ENCODE measurements at regions not wholly inside any gene's neighbourhood (a gene's known extent, or its start where the extent isn't known, plus 50 kb on each side); places are given as distances from the start of the nearest gene placed in this dataset.
A peak's percentile ranks its signal among the peaks of the same experiment; 100 is the strongest.

DNA sequence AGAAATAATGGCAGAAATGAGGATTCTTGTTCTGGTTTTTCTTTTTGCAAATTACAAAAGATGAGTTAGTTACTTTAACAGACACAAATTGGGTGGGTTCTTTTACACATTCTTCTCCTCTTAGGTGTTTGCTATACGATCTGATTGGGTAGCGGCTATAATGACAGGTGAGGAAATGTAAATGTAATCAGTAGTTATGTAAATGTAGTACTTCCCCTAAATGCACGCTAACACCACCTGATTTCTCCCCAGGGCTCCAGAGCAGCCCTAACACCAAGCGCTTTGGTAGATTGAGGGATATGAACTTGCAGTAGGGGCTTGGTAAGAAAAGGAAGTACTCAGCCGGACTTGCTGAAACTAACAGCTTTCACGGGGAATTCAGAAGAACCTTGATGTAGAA is 499.4 kb upstream of the NOX3 start:
- no peak for DNase-seq (ENCODE audit: low spot score)

DNA sequence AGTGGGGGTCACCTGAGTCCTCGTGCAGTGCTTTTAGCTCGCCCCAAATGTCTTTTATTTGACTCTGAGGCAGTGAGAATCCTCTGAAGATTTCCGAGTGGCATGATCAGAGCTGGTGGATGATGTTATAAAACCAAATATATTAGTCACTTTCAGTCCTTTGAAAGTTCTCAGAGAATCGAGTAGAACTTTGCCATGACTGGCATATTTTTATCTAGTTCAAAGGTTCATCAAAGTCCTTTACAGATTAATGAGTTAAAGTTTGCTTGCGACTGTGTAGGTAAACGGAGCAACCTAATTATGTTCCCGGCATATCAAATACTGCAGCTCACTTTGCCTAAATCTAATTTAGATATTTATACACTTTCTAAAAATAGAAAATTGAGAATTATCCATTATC is 498.5 kb upstream of the NOX3 start:
- DNase-seq (ENCODE audit: low spot score), result no peak

DNA sequence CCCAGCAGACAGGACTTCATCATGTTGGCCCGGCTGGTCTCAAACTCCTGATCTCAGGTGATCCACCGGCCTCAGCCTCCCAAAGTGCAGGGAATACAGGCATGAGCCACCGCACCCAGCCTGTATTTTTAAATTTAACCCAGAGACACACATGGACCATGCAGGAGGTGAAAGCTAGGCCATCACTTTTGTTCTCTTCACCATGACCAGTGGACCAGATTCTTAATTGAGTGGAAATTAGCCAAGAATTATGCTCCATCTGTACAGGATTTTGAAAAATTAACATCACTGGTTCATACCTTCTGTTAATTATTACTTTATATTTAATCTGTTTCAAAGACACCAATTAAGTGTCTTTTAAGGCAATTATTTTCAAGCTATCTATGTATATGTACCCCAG is 493.6 kb upstream of the NOX3 start:
- no peak for DNase-seq (ENCODE audit: low spot score)

DNA sequence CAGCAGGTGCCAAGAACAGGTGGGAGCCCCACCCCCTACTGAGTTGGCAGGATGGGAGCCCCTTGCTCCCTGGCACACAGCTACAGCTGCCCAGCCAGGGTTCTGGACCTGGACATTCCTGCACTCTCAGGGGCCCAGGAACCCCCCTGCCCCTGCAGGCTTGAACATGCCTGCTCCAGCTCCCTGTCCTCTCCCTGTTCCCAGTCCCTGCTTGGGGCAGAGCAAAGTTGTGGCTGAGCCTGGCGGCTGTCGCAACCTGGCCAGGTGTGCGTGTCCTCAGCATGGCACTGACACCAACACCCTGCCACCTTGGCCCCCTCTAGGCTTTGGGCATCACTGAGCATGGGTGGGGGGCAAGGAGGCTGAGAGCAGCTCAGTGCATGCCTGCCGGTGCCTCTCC is 491.2 kb upstream of the NOX3 start:
- no peak for DNase-seq (ENCODE audit: low spot score)

DNA sequence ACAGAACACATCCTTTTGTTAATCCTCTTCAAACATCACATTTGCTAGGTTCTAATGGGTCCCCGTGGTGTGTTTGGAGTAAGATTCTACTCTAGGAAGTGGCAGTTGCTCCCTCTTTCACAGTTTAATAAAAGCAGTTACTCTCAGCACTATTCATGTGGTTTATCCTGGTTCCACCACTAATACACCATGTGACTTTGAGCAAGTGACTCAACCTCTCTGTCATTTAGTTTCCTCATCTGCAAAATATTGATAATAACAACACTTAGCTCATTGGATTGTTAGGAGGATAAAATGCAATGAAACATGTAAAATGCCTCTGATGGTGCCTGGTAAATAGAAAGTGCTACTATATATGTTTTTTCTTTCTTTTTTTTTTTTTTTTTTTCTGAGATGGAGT is 488.0 kb upstream of the NOX3 start:
- no peak for DNase-seq (ENCODE audit: low spot score)

DNA sequence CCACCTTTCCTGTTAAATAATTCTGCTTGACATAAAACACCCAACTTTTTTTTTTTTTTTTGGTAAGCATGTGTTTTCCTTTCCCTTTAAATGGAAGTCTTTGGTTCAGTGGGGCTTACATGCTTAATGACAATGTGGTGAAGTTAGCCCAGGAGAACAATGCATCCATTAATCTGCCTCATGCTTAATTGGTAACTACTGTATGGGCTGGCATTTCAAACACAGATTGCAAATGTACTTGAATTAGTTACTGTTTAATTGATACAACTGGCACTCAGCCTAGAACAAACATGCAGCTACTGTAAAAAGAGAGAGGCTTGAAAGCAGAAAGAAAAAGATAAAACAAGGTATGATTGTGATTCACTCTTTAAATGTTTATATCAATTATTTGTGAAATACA is 483.6 kb upstream of the NOX3 start:
- DNase-seq (ENCODE audit: low spot score), result peak; percentile 64

DNA sequence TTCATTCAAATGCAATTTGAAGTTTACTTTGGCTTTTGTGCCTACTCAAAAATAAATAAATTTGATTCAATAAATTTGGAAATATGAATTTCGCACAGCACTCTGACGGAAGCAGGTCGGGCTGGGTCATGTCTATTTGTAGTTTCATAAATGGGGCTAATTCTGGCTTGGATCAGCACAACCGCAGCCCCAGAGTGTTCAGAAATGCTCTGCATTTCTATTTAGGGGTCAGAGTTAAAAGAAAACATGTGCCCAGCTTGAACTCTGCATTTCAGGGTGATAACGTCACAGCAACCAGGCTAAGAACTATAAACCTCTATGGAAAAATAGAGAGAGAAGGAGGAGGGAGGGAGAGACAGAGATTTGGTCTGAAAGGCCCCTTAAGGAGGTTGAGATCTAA is 480.9 kb upstream of the NOX3 start:
- DNase-seq (ENCODE audit: low spot score), result no peak

DNA sequence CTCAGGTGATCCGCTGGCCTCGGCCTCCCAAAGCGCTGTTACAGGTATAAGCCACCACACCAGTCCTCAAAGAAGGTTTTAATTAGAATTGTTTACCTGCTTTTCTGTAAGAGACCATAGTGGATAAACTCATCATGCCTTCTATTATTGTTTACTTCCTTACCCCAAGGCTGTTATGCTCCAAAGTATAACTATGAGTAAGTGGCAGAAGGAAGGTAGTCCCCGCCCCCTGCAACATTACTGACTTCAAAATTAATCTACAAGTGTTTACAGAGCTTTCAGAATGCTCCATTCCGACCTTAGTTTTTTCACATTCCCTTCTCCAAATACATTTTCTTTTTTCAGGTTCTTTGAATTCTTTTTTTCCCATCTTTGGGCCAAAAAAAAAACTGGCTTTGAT is 480.5 kb upstream of the NOX3 start:
- DNase-seq (ENCODE audit: low spot score), result no peak

DNA sequence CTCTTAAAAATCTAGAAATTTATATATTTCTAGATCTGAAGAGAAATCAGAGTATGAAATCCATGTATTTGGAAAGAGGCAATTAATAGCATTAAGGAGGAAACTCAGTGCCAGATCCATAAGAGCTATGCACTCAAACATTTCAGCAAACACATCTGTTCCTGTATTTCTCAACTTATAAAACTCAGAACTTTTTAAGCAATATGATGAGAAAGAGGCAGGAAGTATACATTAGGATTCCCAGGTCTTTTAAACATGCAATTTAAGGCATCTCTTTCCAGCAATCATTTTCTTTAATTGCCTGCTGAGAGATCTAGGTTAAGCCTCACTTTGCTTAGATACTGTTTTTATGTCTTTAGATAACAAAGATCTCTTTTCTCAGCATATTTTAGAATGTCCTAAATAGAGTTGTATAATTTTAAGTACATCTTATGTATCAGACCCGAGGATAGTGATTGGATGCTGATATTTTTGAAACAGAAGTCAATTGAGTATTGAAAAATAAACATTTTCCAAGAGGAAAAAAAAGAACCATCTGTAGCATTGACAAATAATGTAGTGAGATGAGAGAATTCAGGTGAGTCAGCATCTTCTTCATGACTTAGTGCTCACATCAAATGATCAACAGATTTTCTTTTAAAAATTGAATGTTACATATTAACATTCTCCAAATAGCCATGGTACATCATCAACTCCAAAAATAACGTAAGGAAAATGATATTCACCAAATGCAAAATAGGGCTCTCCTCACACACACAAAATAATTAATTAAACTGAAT is 461.4 kb upstream of the NOX3 start:
- no peak for DNase-seq (ENCODE audit: low spot score)

DNA sequence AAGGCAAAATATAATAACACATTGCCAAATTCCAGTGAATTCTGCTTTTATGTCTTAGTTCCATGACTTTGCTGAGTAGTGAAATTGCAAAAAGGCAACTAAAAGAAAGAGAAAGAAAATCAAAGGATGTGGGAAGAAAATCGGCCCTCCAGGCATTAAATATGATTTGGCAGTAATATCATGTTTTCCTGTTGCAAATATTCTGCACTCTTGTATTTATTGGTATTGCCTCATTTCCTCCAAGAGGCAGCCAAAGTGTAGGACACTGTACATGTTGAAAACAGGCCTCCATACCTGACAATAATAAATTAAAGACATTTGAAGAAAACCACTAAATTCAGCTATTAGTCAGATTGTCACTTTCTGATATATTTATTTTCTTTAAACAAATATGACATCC is 460.0 kb upstream of the NOX3 start:
- DNase-seq (ENCODE audit: low spot score), result no peak

DNA sequence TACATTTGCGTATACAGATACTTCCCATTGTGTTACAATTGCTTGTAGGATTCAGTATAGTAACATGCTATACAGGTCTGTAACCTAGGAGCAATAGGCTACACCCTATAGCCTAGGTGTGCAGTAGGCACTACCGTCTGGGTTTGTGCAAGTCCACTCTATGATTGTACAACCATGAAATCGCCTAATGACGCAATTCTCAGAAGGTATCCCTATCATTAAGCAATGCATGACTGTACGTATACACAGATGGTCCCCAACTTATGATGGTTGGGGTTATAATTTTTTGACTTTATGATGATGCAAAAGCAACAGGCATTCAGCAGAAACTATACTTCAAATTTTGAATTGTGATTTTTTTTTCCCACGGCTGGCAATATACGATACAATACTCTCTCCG is 458.2 kb upstream of the NOX3 start:
- no peak for DNase-seq (ENCODE audit: low spot score)

DNA sequence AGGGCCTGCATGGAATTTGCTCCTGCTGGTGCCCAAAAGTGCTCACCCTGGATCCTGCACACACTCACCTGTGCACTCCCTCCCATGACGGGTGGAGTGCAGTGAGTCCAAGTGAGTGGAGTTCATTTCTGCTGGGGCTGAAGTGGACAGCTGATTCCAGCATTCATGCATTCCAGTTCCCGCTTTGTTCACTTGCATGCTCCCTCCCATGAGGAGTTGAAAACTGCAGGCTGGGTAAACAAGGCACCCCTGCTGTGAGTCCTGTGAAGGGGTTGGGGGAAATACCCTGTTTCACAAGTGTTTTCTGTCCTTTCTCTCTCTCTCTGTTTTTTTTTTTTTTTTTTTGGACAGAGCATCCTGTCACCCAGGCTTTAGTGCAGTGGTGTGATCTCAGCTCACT is 454.1 kb upstream of the NOX3 start:
- DNase-seq (ENCODE audit: low spot score), result no peak

DNA sequence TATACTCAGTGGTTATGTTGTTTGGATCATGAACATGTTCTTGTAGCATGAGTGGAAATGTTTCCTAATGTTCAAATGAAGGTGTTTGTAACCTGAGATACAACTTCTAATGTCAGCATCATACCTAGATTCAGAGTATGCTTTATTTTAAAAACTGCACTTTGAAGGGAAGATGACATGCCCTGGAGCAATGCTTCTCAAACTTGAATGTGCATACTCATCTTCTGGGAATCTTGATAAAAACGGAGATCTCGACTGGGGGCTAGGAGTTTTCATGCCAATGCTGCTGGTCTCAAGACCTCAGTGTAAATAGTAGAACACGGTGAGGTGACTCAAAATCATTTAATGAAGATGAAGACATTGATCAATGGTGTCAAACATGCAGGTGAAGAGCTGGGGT is 440.0 kb upstream of the NOX3 start:
- DNase-seq (ENCODE audit: low spot score), result no peak

DNA sequence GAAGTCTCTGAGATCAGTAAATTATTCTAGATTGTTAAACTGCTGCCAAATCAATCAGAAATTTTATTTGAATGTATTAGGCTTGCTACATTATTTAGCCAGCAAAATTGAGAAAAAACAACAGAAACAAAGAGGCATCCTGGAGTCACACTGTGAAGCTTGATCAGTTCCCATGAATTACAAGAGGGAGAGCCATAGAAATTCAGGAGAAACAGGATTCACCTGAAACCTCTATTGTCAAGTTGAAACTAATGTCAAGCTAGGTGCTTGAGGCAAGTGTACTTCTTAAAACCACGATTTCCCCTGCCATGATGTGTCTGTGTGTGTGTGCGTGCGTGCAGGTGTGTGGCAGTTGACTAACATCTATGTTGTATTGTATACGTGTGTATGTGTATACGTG is 439.1 kb upstream of the NOX3 start:
- DNase-seq (ENCODE audit: low spot score), result no peak

DNA sequence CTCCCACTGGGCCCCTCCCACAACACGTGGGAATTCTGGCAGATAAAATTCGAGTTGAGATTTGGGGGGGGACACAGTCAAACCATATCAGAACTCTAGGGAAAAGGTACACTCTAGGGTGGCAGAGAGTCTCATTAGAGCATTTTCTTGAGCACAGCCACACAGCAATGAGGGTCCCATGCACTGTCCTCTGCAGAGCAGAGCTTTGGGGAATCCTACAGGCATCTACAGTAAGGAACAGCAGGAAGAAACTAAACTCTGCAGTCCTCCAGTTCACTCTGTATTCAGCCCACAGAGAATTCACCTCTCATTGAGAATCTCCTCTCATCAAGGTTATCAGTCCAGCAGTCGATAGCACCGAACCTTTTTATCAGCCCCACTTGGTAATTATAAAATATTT is 438.6 kb upstream of the NOX3 start:
- no peak for DNase-seq (ENCODE audit: low spot score)

DNA sequence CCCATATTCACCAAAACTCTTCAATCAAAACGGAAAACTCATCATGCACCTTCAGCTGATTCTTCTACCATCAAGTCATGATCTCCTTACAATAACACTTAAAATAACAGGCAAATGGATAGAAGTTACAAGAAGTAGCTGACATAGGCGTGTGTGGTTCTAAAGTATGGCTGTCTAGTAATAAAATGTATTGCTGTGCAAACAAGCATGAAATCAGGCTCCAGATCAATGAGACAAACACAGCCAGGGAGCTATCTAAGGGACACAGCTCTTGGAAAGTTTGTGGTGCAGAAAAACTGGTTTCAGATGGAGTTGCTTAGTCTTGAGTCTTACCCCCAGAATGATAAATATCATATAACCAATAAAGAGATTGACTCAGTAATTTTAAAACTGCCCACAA is 434.8 kb upstream of the NOX3 start:
- DNase-seq (ENCODE audit: low spot score), result no peak

DNA sequence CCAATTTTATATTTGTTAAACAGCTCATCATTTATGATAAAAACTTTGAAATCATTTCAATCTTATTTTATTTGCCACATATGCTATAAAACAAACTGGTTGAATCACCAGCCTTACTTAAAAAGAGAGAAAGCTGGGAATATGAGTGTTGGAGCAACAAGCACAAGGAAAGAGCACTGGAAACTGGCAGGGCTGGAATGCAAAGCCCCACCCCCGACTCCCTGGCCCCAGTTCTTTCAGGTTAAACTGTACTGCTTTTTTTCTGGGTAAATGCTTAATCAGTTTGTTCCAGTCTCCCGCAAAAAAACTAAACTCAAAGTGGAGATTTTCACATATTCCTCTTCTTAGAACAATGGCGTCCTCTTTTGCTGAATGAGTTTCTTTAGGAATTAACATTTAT is 433.8 kb upstream of the NOX3 start:
- no peak for DNase-seq (ENCODE audit: low spot score)

DNA sequence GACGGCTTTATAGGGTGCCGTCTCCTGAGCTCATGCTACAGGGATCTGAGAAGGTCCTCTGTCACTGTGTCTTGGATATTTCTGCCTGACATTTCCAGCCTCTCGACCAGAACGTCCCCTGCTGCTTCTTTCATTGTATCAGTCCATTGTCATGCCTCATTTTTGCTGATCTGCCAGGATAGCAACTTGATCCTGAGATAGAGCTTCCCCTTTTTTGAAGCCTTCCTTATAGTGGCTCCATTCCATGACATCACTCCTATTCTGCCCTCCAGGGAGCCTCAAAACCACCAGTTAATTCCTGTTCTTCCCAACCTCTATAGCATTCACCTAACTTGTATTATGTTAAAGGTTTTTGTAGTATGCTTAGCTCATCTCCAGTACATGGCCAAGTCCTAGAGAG is 431.8 kb upstream of the NOX3 start:
- no peak for DNase-seq (ENCODE audit: low spot score)

DNA sequence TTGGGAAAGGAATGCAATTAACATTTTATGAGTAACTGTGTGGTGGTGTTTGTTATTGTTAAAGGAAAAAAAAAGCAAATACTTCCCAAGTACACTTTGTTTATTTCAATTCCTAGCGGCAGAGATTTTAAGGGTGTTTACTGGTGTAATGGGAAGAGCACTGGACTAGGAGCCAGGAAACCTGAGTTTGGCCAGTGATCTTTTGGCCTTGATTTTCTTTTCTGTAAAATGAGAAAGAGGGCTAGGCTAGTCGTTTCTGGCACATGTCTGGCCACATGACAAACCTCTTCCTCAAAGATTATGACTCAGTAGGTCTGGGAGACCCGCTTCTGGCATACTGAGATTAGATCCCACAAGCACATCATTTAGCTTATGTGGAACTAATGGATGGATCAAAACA is 428.1 kb upstream of the NOX3 start:
- no peak for DNase-seq (ENCODE audit: low spot score)

DNA sequence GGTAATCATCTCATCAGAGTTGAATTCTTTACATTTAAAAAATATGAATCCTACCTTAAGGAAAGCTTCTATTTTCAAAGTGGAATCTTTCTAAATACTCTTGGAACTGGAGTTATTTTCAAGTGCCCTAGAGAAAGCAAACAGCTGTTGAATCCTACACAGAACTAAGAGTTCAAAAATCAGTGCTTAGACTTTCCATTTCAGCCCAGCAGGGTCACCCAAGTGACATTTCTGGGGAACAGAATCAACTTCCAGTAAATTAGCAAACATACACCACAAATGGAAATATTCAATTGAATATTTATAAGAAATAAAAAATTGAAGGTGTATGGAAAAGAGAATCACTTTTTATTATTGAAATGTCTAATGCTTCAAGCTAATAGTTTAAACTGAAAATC is 427.7 kb upstream of the NOX3 start:
- DNase-seq (ENCODE audit: low spot score), result no peak

DNA sequence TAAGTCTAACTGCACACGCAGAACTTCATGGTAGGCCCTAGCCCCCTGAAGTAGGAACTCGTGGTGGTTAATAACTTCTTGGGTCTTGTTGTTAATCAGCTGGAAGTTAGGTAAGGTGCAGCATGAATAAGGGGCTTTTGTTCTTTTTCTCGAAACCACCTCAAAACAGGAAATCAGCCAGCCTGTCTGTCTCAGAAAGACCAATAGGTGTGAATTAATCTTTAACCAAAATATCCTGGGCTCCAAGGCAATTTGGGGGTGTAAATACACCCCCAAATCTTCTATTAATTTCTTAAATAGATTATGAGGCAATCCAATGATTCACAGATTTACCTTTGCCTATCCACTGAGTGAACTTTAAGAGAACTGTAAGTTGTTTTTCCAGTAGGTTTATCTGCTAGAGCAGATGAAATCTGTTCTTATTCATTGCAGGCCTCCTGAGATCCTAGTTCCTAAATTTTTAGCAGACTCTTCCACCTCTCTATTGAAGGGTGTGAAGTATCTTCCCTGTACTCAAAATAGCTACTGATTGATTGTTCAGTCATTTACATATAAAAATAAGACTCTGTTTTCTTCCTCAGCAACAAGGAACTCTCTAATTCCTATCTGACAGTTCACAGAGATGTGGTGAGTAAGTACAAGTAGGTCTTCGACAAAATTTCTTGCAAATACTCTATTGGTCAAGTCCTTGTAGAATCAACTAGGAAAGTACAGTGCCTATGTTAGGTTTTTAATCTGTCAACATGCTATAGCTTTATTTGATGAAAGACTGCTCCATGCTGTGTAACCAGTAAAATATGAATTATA is 427.1 kb upstream of the NOX3 start:
- no peak for DNase-seq (ENCODE audit: low spot score)

DNA sequence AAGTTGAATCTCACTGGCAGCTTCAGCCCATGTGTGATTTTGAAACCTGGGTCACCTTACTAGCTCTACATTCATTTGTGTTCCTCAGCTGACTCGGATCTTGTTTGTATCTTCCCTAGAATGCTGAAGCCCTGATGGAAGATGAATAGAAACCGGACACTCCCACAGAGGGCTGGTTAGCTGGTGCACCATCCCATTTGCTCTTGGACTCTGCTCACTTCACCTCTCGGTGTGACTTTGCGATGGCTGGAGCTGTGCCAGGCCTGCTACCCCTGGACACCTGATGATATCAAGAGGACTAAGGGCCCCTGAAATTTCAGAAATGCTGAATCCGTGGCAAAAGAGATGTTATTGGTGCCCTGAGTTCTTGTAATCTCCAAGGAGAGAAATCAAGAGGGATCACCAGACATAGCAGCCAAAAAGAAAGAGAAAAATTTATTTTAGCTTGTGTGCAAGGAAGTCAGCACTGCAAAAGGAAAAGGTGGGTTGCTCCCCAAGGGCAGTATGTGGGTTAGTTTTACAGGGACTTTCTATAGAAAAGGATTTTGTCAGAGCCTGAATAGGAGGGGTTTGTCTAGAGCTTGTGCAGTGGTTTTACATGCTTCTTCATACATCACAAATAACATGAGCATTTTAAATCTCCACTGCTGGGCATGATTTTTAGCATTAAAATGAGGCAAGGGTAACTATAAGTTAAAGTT is 426.3 kb upstream of the NOX3 start:
- DNase-seq (ENCODE audit: low spot score), result no peak

DNA sequence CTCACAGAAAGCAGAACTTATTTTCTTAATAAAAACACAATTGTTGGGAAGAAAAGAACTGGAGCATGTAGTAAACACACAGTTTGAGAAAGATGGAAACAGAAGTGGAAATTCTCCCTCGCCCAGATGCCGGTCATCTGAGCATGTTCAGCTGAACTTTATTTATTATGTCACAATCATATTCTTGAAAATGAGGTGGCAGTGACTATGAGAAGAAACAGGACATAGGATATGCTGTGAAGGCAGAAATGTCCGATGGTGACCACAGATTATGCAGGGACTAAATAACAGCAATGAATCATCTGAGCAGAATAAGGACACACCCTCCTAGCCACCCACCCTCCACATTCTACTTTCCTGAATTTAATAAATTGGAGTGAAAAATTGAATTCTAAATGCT is 425.3 kb upstream of the NOX3 start:
- DNase-seq (ENCODE audit: low spot score), result no peak
